HCT116 (cell line): ENCODE measurements at regions not wholly inside any gene's neighbourhood (a gene's known extent, or its start where the extent isn't known, plus 50 kb on each side); places are given as distances from the start of the nearest gene placed in this dataset.

Experiments
- ATAC-seq: fragments of 200-7000 bp; cut with Tn5 transposase; 2 replicates; pipeline ENCODE4 v1.9.1; 2020; ENCODE audit warnings: mild to moderate bottlenecking, moderate library complexity
- BruUV-seq: library from RNA; stranded (reverse); fragments of 400-500 nt; replicated peaks from 2 replicates; lab custom pipeline; 2021; lab: Mats Ljungman, UMichigan
- CTCF ChIA-PET: fragments of 300-600 bp; sonication (Branson Sonifier 250); formaldehyde crosslinking; loops from one replicate; lab custom pipeline; 2021; ENCODE audit warnings: antibody characterized with exemption; lab: Charles Lee
- POLR2A ChIA-PET: fragments of 300-600, 350-600 bp; sonication (Branson Sonifier 250); formaldehyde crosslinking; loops from one replicate; lab custom pipeline; 2021; ENCODE audit warnings: antibody characterized with exemption; lab: Charles Lee
- RAD21 ChIA-PET, 2 experiments: fragments of 300-600 bp; sonication (Branson Sonifier 250); formaldehyde crosslinking; loops; one replicate each; lab custom pipeline; 2023; ENCODE audit warnings: low total read pairs in 2 of 2; ENCODE audit not compliant: uncharacterized antibody in 2 of 2, unreplicated experiment in 2 of 2, low non-redundant PET in 1 of 2; lab: Charles Lee
- DNase-seq: peaks from one replicate; pipeline ENCODE4 v3.0.0-alpha.2; 2010; ENCODE audit warnings: low read depth, low spot score
- H2AFZ ChIP-seq: fragments of 200-600 bp; shearing (Covaris generic), sonication (generic); 2 replicates; pipeline ENCODE4 v1.6.1; 2017; ENCODE audit warnings: low read depth, mixed run types, mixed read lengths, antibody characterized with exemption, low read length; ENCODE audit not compliant: poor library complexity, severe bottlenecking
- H3K27ac ChIP-seq: 2 replicates; pipeline ENCODE4 v1.5.1; 2012; ENCODE audit warnings: low read depth, low read length
- H3K27me3 ChIP-seq: fragments of 200-600 bp; sonication (generic); 2 replicates; pipeline ENCODE4 v1.6.1; 2016; ENCODE audit warnings: mixed run types, low read length, mixed read lengths; ENCODE audit not compliant: insufficient read depth
- H3K36me3 ChIP-seq, 2 experiments: fragments of 200-500 bp in 1 of 2; fragments of 200-600 bp in 1 of 2; sonication (Bioruptor generic) in 1 of 2; sonication (generic) in 1 of 2; 2 replicates each; pipeline versions ENCODE4 v1.5.1 to v1.6.1; 2014 to 2016; ENCODE audit warnings: low read length in 2 of 2, inconsistent platforms in 1 of 2, mixed read lengths in 1 of 2, mixed run types in 1 of 2; ENCODE audit not compliant: insufficient read depth in 2 of 2, control insufficient read depth in 1 of 2
- H3K4me1 ChIP-seq, 2 experiments: fragments of 200-600 bp in 1 of 2; sonication (generic) in 1 of 2; 2 replicates each; pipeline versions ENCODE4 v1.5.1 to v1.6.1; 2012 to 2017; ENCODE audit warnings: low read length in 2 of 2, inconsistent platforms in 1 of 2, mild to moderate bottlenecking in 1 of 2, mixed read lengths in 1 of 2, mixed run types in 1 of 2, moderate library complexity in 1 of 2; ENCODE audit not compliant: insufficient read depth in 2 of 2, control insufficient read depth in 1 of 2
- H3K4me2 ChIP-seq: fragments of 200-600 bp; sonication (generic); 2 replicates; pipeline ENCODE4 v1.6.1; 2017; ENCODE audit warnings: mixed run types, low read length, mixed read lengths
- H3K4me3 ChIP-seq, 2 experiments: fragments of 200-600 bp in 1 of 2; sonication (generic) in 1 of 2; replicated peaks in 1 of 2; 2 replicates each; pipeline ENCODE4 v1.5.1; 2011 to 2016; ENCODE audit warnings: low read length in 2 of 2, control low read depth in 1 of 2, low read depth in 1 of 2, mild to moderate bottlenecking in 1 of 2, mixed read lengths in 1 of 2, mixed run types in 1 of 2
- H3K79me2 ChIP-seq: fragments of 200-600 bp; sonication (generic); 2 replicates; pipeline ENCODE4 v1.6.1; 2017; ENCODE audit warnings: mild to moderate bottlenecking, mixed run types, low read length, moderate library complexity, mixed read lengths; ENCODE audit not compliant: insufficient read depth
- H3K9ac ChIP-seq: fragments of 200-600 bp; sonication (generic); 2 replicates; pipeline ENCODE4 v1.6.1; 2016; ENCODE audit warnings: low read length, mixed read lengths
- H3K9me2 ChIP-seq: fragments of 200-600 bp; sonication (generic), shearing (Covaris generic); 2 replicates; pipeline ENCODE4 v1.6.1; 2017; ENCODE audit warnings: mixed run types, mild to moderate bottlenecking, moderate library complexity; ENCODE audit not compliant: insufficient read depth
- H3K9me3 ChIP-seq, 2 experiments: fragments of 200-500 bp in 1 of 2; fragments of 200-600 bp in 1 of 2; sonication (Bioruptor generic) in 1 of 2; sonication (generic) in 1 of 2; 2 replicates each; pipeline ENCODE4 v1.6.1; 2014 to 2017; ENCODE audit warnings: low read length in 2 of 2, mixed read lengths in 2 of 2, inconsistent platforms in 1 of 2, low read depth in 1 of 2, mild to moderate bottlenecking in 1 of 2, mixed run types in 1 of 2, moderate library complexity in 1 of 2; ENCODE audit not compliant: control insufficient read depth in 1 of 2, insufficient read depth in 1 of 2
- H4K20me1 ChIP-seq: fragments of 200-600 bp; sonication (generic), shearing (Covaris generic); 2 replicates; pipeline ENCODE4 v1.6.1; 2017; ENCODE audit warnings: mixed run types, mild to moderate bottlenecking, moderate library complexity; ENCODE audit not compliant: insufficient read depth
- ATF3 ChIP-seq: IDR thresholded peaks from 2 replicates; pipeline ENCODE4 v1.6.1; 2012
- CBX3 ChIP-seq: IDR thresholded peaks from 2 replicates; pipeline ENCODE4 v1.6.1; 2012; ENCODE audit warnings: low read depth
- CEBPB ChIP-seq: IDR thresholded peaks from 2 replicates; pipeline ENCODE4 v1.6.1; 2012; ENCODE audit warnings: low read depth
- CTCF ChIP-seq, 3 experiments: fragments of 200-600 bp in 1 of 3; sonication (generic) in 1 of 3; IDR thresholded peaks in 2 of 3; conservative IDR thresholded peaks in 1 of 3; 2 replicates each; pipeline ENCODE4 v1.5.1; 2012 to 2017; ENCODE audit warnings: low read depth in 2 of 3, low read length in 2 of 3, antibody characterized with exemption in 1 of 3, borderline replicate concordance in 1 of 3, control low read depth in 1 of 3, mild to moderate bottlenecking in 1 of 3, mixed read lengths in 1 of 3, mixed run types in 1 of 3, moderate library complexity in 1 of 3; ENCODE audit not compliant: insufficient read depth in 1 of 3
- EGR1 ChIP-seq: IDR thresholded peaks from 2 replicates; pipeline ENCODE4 v1.6.1; 2012; ENCODE audit warnings: low read depth
- EZH2 ChIP-seq: fragments of 200-600 bp; sonication (generic); IDR thresholded peaks from 2 replicates; pipeline ENCODE4 v1.6.1; 2017; ENCODE audit warnings: antibody characterized with exemption, mixed run types
- EZH2phosphoT487 ChIP-seq: fragments of 200-600 bp; IDR thresholded peaks from 2 replicates; pipeline ENCODE4 v1.6.1; 2018; ENCODE audit warnings: antibody characterized with exemption, borderline replicate concordance
- JUND ChIP-seq: IDR thresholded peaks from 2 replicates; pipeline ENCODE4 v1.6.1; 2012
- MAX ChIP-seq: IDR thresholded peaks from 2 replicates; pipeline ENCODE4 v1.6.1; 2012
- POLR2AphosphoS5 ChIP-seq: IDR thresholded peaks from 2 replicates; pipeline ENCODE4 v1.6.1; 2011; ENCODE audit warnings: mild to moderate bottlenecking, low read depth, low read length, moderate library complexity
- SP1 ChIP-seq: IDR thresholded peaks from 2 replicates; pipeline ENCODE4 v1.6.1; 2012; ENCODE audit warnings: low read depth
- SRF ChIP-seq: IDR thresholded peaks from 2 replicates; pipeline ENCODE4 v1.6.1; 2012; ENCODE audit warnings: low read depth
- TCF7L2 ChIP-seq: IDR thresholded peaks from 2 replicates; pipeline ENCODE4 v1.7.0; 2011; ENCODE audit warnings: borderline replicate concordance, inconsistent platforms; ENCODE audit not compliant: insufficient read depth, insufficient read length; ENCODE audit errors: extremely low read depth
- YY1 ChIP-seq: IDR thresholded peaks from 2 replicates; pipeline ENCODE4 v1.6.1; 2011; ENCODE audit warnings: low read length, low read depth, moderate library complexity, mild to moderate bottlenecking; ENCODE audit not compliant: insufficient replicate concordance; ENCODE audit errors: extremely low read depth
- ZFX ChIP-seq: fragments of 450-650 bp; IDR thresholded peaks from 2 replicates; pipeline ENCODE4 v1.6.1; 2017
- ZNF274 ChIP-seq: fragments of 200-500 bp; sonication (Bioruptor generic); IDR thresholded peaks from 2 replicates; pipeline ENCODE4 v1.6.1; 2014; ENCODE audit warnings: mild to moderate bottlenecking, low read depth, low read length, inconsistent platforms
- intact Hi-C: fragments of 100-400 bp; cut with micrococcal nuclease; formaldehyde crosslinking; loops from 2 replicates; pipeline ENCODE4 v1.10.0; 2022
- TF ChIP-seq, protein P1 (sequence below): IDR thresholded peaks from 2 replicates; pipeline ENCODE4 v1.6.1; 2012; ENCODE audit warnings: low read depth

DNA sequence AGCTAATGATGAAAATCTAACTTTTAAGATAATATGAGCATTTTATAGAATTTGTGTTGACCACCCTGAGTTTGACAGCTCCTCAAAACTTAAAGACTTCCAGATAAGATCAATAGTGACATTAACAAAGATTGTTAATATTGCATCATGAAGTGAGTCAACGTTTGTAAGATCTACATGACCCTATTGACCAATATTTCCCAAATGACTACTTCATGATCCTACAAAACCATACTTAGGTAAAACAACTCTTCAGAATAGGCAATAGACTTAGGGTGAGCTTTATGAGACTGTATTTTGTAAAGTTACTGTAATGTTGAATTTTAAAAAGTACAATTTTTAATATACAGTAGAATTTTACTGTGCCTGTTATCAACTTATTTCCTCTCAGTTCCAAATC, 422.7 kb upstream of the ALCAM start:
- H3K27me3 ChIP-seq, result no peaks in the 10 kb centered on the region
- H3K4me2 ChIP-seq, result no peak overlapping the region
- H3K36me3 ChIP-seq, result no peaks in the 10 kb centered on the region
- no peaks in the 10 kb centered on the region for H3K9me2 ChIP-seq
- H3K9ac ChIP-seq, result no peak overlapping the region
- POLR2A ChIA-PET, result no interaction called here
- DNase-seq (no peak), ATAC-seq (no peak)
- H2AFZ ChIP-seq, result peak overlapping the region; percentile 33
- no peak overlapping the region for H3K4me3 ChIP-seq
- no peaks in the 10 kb centered on the region for H3K79me2 ChIP-seq
- CTCF ChIA-PET, result no interaction called here
- intact Hi-C loops, result no loop called here
- no peak overlapping the region for H3K27ac ChIP-seq
- TF ChIP-seq EZH2phosphoT487 (no peak), SRF (no peak), SP1 (no peak), EZH2 (no peak), ZNF274 (no peak), TCF7L2 (no peak), ZFX (no peak), CBX3 (no peak), EGR1 (no peak), POLR2AphosphoS5 (no peak), CEBPB (no peak), CTCF (IDR thresholded peaks at IDR 0.05 in 2 of 3, conservative IDR thresholded peaks at IDR 0.05 in 1 of 3; ENCODE audit: borderline replicate concordance in 1 of 3, insufficient read depth in 1 of 3, low read depth in 2 of 3, low read length in 2 of 3) (no peak), MAX (no peak), ATF3 (no peak), YY1 (no peak), JUND (no peak)
- TF ChIP-seq, protein P1, sequence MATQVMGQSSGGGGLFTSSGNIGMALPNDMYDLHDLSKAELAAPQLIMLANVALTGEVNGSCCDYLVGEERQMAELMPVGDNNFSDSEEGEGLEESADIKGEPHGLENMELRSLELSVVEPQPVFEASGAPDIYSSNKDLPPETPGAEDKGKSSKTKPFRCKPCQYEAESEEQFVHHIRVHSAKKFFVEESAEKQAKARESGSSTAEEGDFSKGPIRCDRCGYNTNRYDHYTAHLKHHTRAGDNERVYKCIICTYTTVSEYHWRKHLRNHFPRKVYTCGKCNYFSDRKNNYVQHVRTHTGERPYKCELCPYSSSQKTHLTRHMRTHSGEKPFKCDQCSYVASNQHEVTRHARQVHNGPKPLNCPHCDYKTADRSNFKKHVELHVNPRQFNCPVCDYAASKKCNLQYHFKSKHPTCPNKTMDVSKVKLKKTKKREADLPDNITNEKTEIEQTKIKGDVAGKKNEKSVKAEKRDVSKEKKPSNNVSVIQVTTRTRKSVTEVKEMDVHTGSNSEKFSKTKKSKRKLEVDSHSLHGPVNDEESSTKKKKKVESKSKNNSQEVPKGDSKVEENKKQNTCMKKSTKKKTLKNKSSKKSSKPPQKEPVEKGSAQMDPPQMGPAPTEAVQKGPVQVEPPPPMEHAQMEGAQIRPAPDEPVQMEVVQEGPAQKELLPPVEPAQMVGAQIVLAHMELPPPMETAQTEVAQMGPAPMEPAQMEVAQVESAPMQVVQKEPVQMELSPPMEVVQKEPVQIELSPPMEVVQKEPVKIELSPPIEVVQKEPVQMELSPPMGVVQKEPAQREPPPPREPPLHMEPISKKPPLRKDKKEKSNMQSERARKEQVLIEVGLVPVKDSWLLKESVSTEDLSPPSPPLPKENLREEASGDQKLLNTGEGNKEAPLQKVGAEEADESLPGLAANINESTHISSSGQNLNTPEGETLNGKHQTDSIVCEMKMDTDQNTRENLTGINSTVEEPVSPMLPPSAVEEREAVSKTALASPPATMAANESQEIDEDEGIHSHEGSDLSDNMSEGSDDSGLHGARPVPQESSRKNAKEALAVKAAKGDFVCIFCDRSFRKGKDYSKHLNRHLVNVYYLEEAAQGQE, result no peak
- TF ChIP-seq, all 23 proteins: peak for 0
- H4K20me1 ChIP-seq, result no peaks in the 10 kb centered on the region
- H3K9me3 ChIP-seq, result no peaks in the 10 kb centered on the region
- H3K4me1 ChIP-seq, result no peaks in the 10 kb centered on the region
- no TSS peak for BruUV-seq
- RAD21 ChIA-PET, result no interaction called here
